ENCODE measurements at regions not wholly inside any gene's neighbourhood (a gene's known extent, or its start where the extent isn't known, plus 50 kb on each side); places are given as distances from the start of the nearest gene placed in this dataset.
A peak's percentile ranks its signal among the peaks of the same experiment; 100 is the strongest.

- no peak overlapping the region for H3K27ac ChIP-seq
- TF ChIP-seq CTCF (IDR thresholded peaks at IDR 0.05) (no peak), EZH2phosphoT487 (IDR thresholded peaks at IDR 0.05) (no peak), EZH2 (IDR thresholded peaks at IDR 0.05) (no peak)
- no peak overlapping the region for H3K27ac Mint-ChIP-seq
- no peak overlapping the region for H2AFZ ChIP-seq (replicated peaks)
- H3K4me3 ChIP-seq: no peak overlapping the region
- H3K79me2 ChIP-seq (ENCODE audit: low read depth): no peaks in the 10 kb centered on the region
- no peaks in the 10 kb centered on the region for H3F3A ChIP-seq (ENCODE audit: low read depth)
- H3K4me3 Mint-ChIP-seq: no peak overlapping the region
- no peak overlapping the region for H3K4me2 ChIP-seq
- H3K27me3 Mint-ChIP-seq (ENCODE audit: insufficient read depth, low read depth): peaks cover 2% of the 10 kb centered on the region
- no peaks in the 10 kb centered on the region for H3K27me3 ChIP-seq
- H3K9me3 Mint-ChIP-seq: peaks cover 5% of the 10 kb centered on the region
- H3K4me1 ChIP-seq: no peaks in the 10 kb centered on the region
- no peak overlapping the region for H3K9ac ChIP-seq
- no peaks in the 10 kb centered on the region for H3K4me1 Mint-ChIP-seq
- no peaks in the 10 kb centered on the region for H3K36me3 Mint-ChIP-seq
- DNase-seq (ENCODE audit: low spot score): no peak
- H3K9me3 ChIP-seq (ENCODE audit: low read depth): no peaks in the 10 kb centered on the region
- no peaks in the 10 kb centered on the region for H4K20me1 ChIP-seq (ENCODE audit: low read depth)
- H3K36me3 ChIP-seq: no peaks in the 10 kb centered on the region
Measured at GRCh38 chr2:21552981-21553380, 429.2 kb downstream of the TDRD15 start.

- no peak overlapping the region for H2AFZ ChIP-seq (replicated peaks)
- TF ChIP-seq EZH2 (IDR thresholded peaks at IDR 0.05): no peak
- Mint-ChIP-seq H3K4me3 (no peak overlapping the region), H3K27ac (no peak overlapping the region), H3K4me1 (no peaks in the 10 kb centered on the region), H3K36me3 (no peaks in the 10 kb centered on the region), H3K9me3 (peaks cover under 1% of the 10 kb centered on the region), H3K27me3 (ENCODE audit: insufficient read depth, low read depth) (no peaks in the 10 kb centered on the region)
- no peaks in the 10 kb centered on the region for H3K36me3 ChIP-seq
- no peak overlapping the region for H3K9ac ChIP-seq
- H4K20me1 ChIP-seq (ENCODE audit: low read depth): no peaks in the 10 kb centered on the region
- no peak overlapping the region for H3K27ac ChIP-seq
- H3K9me3 ChIP-seq (ENCODE audit: low read depth): no peaks in the 10 kb centered on the region
- no peaks in the 10 kb centered on the region for H3K79me2 ChIP-seq (ENCODE audit: low read depth)
- no peak overlapping the region for H3K4me3 ChIP-seq
- H3K4me2 ChIP-seq: no peak overlapping the region
- H3F3A ChIP-seq (ENCODE audit: low read depth): no peaks in the 10 kb centered on the region
- no peaks in the 10 kb centered on the region for H3K4me1 ChIP-seq
- no peaks in the 10 kb centered on the region for H3K27me3 ChIP-seq
- no peak for DNase-seq (ENCODE audit: low spot score)
Measured at GRCh38 chr2:21559351-21559750, 435.6 kb downstream of the TDRD15 start.

- no peak overlapping the region for H3K9ac ChIP-seq
- Mint-ChIP-seq H3K4me1 (no peaks in the 10 kb centered on the region), H3K36me3 (no peaks in the 10 kb centered on the region), H3K27me3 (ENCODE audit: insufficient read depth, low read depth) (no peaks in the 10 kb centered on the region), H3K9me3 (no peaks in the 10 kb centered on the region), H3K4me3 (no peak overlapping the region), H3K27ac (no peak overlapping the region)
- H4K20me1 ChIP-seq (ENCODE audit: low read depth): no peaks in the 10 kb centered on the region
- DNase-seq (ENCODE audit: low spot score): no peak
- TF ChIP-seq EZH2 (IDR thresholded peaks at IDR 0.05): no peak
- H3K27me3 ChIP-seq: no peaks in the 10 kb centered on the region
- H3F3A ChIP-seq (ENCODE audit: low read depth): no peaks in the 10 kb centered on the region
- H3K27ac ChIP-seq: no peak overlapping the region
- H2AFZ ChIP-seq (replicated peaks): peak overlapping the region; percentile 48
- H3K9me3 ChIP-seq (ENCODE audit: low read depth): no peaks in the 10 kb centered on the region
- no peaks in the 10 kb centered on the region for H3K36me3 ChIP-seq
- H3K4me2 ChIP-seq: no peak overlapping the region
- H3K79me2 ChIP-seq (ENCODE audit: low read depth): no peaks in the 10 kb centered on the region
- no peaks in the 10 kb centered on the region for H3K4me1 ChIP-seq
- no peak overlapping the region for H3K4me3 ChIP-seq
Measured at GRCh38 chr2:21561965-21562364, 438.2 kb downstream of the TDRD15 start.

- H3K4me1 Mint-ChIP-seq: no peaks in the 10 kb centered on the region
- H3K27me3 ChIP-seq: no peaks in the 10 kb centered on the region
- TF ChIP-seq EZH2phosphoT487 (IDR thresholded peaks at IDR 0.05) (no peak), CTCF (IDR thresholded peaks at IDR 0.05) (no peak), EZH2 (IDR thresholded peaks at IDR 0.05) (no peak)
Measured at GRCh38 chr2:21567395-21567794, 443.6 kb downstream of the TDRD15 start.

More at GRCh38 chr2:21567395-21567794, 443.6 kb downstream of the TDRD15 start:
- no peaks in the 10 kb centered on the region for H4K20me1 ChIP-seq (ENCODE audit: low read depth)
- H2AFZ ChIP-seq (replicated peaks): no peak overlapping the region
- no peak overlapping the region for H3K4me2 ChIP-seq
- no peaks in the 10 kb centered on the region for H3K36me3 Mint-ChIP-seq
- H3F3A ChIP-seq (ENCODE audit: low read depth): no peaks in the 10 kb centered on the region
- H3K4me1 ChIP-seq: peaks cover 7% of the 10 kb centered on the region
- H3K4me3 Mint-ChIP-seq: no peak overlapping the region
- no peaks in the 10 kb centered on the region for H3K9me3 Mint-ChIP-seq
- no peaks in the 10 kb centered on the region for H3K9me3 ChIP-seq (ENCODE audit: low read depth)
- H3K79me2 ChIP-seq (ENCODE audit: low read depth): no peaks in the 10 kb centered on the region
- H3K4me3 ChIP-seq: no peak overlapping the region
- no peak overlapping the region for H3K27ac ChIP-seq
- no peak for DNase-seq (ENCODE audit: low spot score)
- no peaks in the 10 kb centered on the region for H3K36me3 ChIP-seq
- no peaks in the 10 kb centered on the region for H3K27me3 Mint-ChIP-seq (ENCODE audit: insufficient read depth, low read depth)
- no peak overlapping the region for H3K27ac Mint-ChIP-seq
- no peak overlapping the region for H3K9ac ChIP-seq
